Liver (tissue), 3 donors: ENCODE measurements at regions not wholly inside any gene's neighbourhood (a gene's known extent, or its start where the extent isn't known, plus 50 kb on each side); places are given as distances from the start of the nearest gene placed in this dataset.

Experiments
- RAD21 ChIP-seq, 2 donors: IDR thresholded peaks; 2 replicates each; pipeline ENCODE4 v1.6.1; 2016; ENCODE audit warnings: antibody characterized with exemption in 2 of 2, mild to moderate bottlenecking in 2 of 2
- TF ChIP-seq, protein P1 (sequence below): fragments of 150-350 bp; IDR thresholded peaks from 2 replicates; pipeline ENCODE4 v1.5.1; 2017; ENCODE audit warnings: improper control_type of control experiment, low read depth, low read length; ENCODE audit not compliant: missing input control
- TF ChIP-seq, protein P2 (sequence below): IDR thresholded peaks from 2 replicates; pipeline ENCODE4 v1.6.1; 2016; ENCODE audit warnings: antibody characterized with exemption
- donor health status: healthy.
- donor health status: healthy.

DNA sequence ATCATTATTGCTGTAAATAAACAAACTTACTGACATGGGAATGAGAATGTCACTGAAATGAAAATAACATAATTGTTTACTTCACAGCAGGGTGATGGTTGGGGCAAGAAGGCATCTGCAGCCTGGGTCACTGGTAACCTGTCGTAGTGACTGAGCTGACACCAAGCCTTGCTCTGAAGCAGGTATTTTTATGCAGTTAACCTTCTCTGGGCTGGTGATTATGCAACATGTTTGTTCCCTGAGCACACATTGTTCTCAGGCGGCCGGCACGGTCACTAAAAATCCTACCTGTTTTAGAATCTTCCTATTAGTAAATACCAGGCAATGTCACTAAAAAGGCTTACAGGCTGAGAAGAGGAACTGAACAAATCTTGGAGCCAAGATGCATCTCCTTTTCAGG, 157.7 kb upstream of the NR3C1 start:
- TF ChIP-seq, protein P1, sequence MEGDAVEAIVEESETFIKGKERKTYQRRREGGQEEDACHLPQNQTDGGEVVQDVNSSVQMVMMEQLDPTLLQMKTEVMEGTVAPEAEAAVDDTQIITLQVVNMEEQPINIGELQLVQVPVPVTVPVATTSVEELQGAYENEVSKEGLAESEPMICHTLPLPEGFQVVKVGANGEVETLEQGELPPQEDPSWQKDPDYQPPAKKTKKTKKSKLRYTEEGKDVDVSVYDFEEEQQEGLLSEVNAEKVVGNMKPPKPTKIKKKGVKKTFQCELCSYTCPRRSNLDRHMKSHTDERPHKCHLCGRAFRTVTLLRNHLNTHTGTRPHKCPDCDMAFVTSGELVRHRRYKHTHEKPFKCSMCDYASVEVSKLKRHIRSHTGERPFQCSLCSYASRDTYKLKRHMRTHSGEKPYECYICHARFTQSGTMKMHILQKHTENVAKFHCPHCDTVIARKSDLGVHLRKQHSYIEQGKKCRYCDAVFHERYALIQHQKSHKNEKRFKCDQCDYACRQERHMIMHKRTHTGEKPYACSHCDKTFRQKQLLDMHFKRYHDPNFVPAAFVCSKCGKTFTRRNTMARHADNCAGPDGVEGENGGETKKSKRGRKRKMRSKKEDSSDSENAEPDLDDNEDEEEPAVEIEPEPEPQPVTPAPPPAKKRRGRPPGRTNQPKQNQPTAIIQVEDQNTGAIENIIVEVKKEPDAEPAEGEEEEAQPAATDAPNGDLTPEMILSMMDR: no peak
- TF ChIP-seq, protein P2, sequence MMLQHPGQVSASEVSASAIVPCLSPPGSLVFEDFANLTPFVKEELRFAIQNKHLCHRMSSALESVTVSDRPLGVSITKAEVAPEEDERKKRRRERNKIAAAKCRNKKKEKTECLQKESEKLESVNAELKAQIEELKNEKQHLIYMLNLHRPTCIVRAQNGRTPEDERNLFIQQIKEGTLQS: peak; percentile 48
- TF ChIP-seq RAD21 (IDR thresholded peaks at IDR 0.05): peak; percentile 51 to 59
